A673 (cell line): ENCODE measurements at regions not wholly inside any gene's neighbourhood (a gene's known extent, or its start where the extent isn't known, plus 50 kb on each side); places are given as distances from the start of the nearest gene placed in this dataset.

ENCODE experiments used
- CTCF ChIP-seq: fragments of 300-800, 200-600 bp; sonication (generic); conservative IDR thresholded peaks from 2 replicates; pipeline ENCODE4 v1.5.1; 2017; ENCODE audit warnings: low read depth, mild to moderate bottlenecking, antibody characterized with exemption, low read length, moderate library complexity, mixed read lengths
- EZH2 ChIP-seq: fragments of 200-600 bp; sonication (generic); IDR thresholded peaks from 2 replicates; pipeline ENCODE4 v1.6.1; 2017; ENCODE audit warnings: borderline replicate concordance, low read depth, mild to moderate bottlenecking, mixed read lengths, antibody characterized with exemption, low read length; ENCODE audit not compliant: poor library complexity, severe bottlenecking

- TF ChIP-seq CTCF (no peak), EZH2 (no peak)
Measured at GRCh38 chr13:103514188-103514587, 448.0 kb upstream of the SLC10A2 start.
